GM12878 (cell line): ENCODE measurements at regions not wholly inside any gene's neighbourhood (a gene's known extent, or its start where the extent isn't known, plus 50 kb on each side); places are given as distances from the start of the nearest gene placed in this dataset.

Experiments used
- ATAC-seq: fragments of 200-7000 bp; cut with Tn5 transposase; 3 replicates; pipeline ENCODE4 v1.9.1; 2020; ENCODE audit warnings: mild to moderate bottlenecking, moderate library complexity
- BruUV-seq: library from RNA; stranded (reverse); fragments of 400-500 nt; replicated peaks from 2 replicates; lab custom pipeline; 2021; lab: Mats Ljungman, UMichigan
- CTCF ChIA-PET: fragments of 300-600 bp; sonication (Branson Sonifier 250); formaldehyde crosslinking; extraction: SDS; loops from one replicate; lab custom pipeline; 2021; ENCODE audit warnings: inconsistent platforms; lab: Yijun Ruan, JAX
- POLR2A ChIA-PET: fragments of 350-600 bp; formaldehyde crosslinking; extraction: SDS; loops from one replicate; lab custom pipeline; 2021; ENCODE audit warnings: inconsistent platforms; lab: Charles Lee
- RAD21 ChIA-PET: fragments of 300-600 bp; sonication (Branson Sonifier 250); formaldehyde crosslinking; loops from one replicate; lab custom pipeline; 2023; ENCODE audit warnings: antibody characterized with exemption; ENCODE audit not compliant: unreplicated experiment; lab: Charles Lee
- SMC1A ChIA-PET: fragments of 300-600 bp; sonication (Branson Sonifier 250); formaldehyde crosslinking; loops from one replicate; lab custom pipeline; 2023; ENCODE audit not compliant: unreplicated experiment, uncharacterized antibody; lab: Charles Lee
- DNase-seq: peaks from one replicate; pipeline ENCODE4 v3.0.0-alpha.2; 2011; ENCODE audit warnings: low read depth, low spot score
- FAIRE-seq: peaks from 3 replicates; lab custom pipeline; 2011; peaks lifted over from hg19 to GRCh38; lab: Jason Lieb, UNC
- H2AFZ ChIP-seq: 2 replicates; pipeline ENCODE4 v1.6.0; 2011; ENCODE audit warnings: low read depth, low read length, control low read depth; ENCODE audit not compliant: control insufficient read depth
- H3K27ac ChIP-seq: 2 replicates; pipeline ENCODE4 v1.5.1; 2011; ENCODE audit warnings: control low read depth; ENCODE audit not compliant: control insufficient read depth, insufficient read depth
- H3K27me3 ChIP-seq, 2 experiments: replicated peaks in 1 of 2; 2 replicates each; pipeline versions ENCODE4 v1.6.0 to v1.6.1; 2011; ENCODE audit warnings: low read length in 1 of 2; ENCODE audit not compliant: control insufficient read depth in 2 of 2, insufficient read depth in 2 of 2
- H3K36me3 ChIP-seq, 2 experiments: 2 replicates each; pipeline ENCODE4 v1.5.1; 2011; ENCODE audit warnings: low read length in 1 of 2; ENCODE audit not compliant: control insufficient read depth in 2 of 2, insufficient read depth in 2 of 2
- H3K4me1 ChIP-seq: 2 replicates; pipeline ENCODE4 v1.6.1; 2011; ENCODE audit warnings: mild to moderate bottlenecking, low read length, moderate library complexity, mixed read lengths; ENCODE audit not compliant: control insufficient read depth, insufficient read depth
- H3K4me2 ChIP-seq: 2 replicates; pipeline ENCODE4 v1.6.0; 2011; ENCODE audit warnings: control low read depth; ENCODE audit not compliant: control insufficient read depth, insufficient read depth
- H3K4me3 ChIP-seq: fragments of 200-600 bp; sonication (generic); 2 replicates; pipeline ENCODE4 v1.5.1; 2016
- H3K79me2 ChIP-seq: 2 replicates; pipeline ENCODE4 v1.6.0; 2011; ENCODE audit warnings: low read length; ENCODE audit not compliant: control insufficient read depth, insufficient read depth
- H3K9ac ChIP-seq: 2 replicates; pipeline ENCODE4 v1.8.0; 2011; ENCODE audit warnings: low read length, control low read depth, mixed read lengths; ENCODE audit not compliant: control insufficient read depth, insufficient read depth
- H3K9me3 ChIP-seq: replicated peaks from 3 replicates; pipeline ENCODE4 v1.5.1; 2011; ENCODE audit warnings: mild to moderate bottlenecking, low read length; ENCODE audit not compliant: control insufficient read depth, insufficient read depth
- H4K20me1 ChIP-seq: 2 replicates; pipeline ENCODE4 v1.6.0; 2011; ENCODE audit not compliant: control insufficient read depth, insufficient read depth
- BRCA1 ChIP-seq: IDR thresholded peaks from 2 replicates; pipeline ENCODE4 v1.6.1; 2011; ENCODE audit warnings: low read depth, low read length, improper control_type of control experiment
- CBX5 ChIP-seq: sonication (generic); IDR thresholded peaks from 2 replicates; pipeline ENCODE4 v1.6.1; 2016; ENCODE audit warnings: low read depth, moderate library complexity, mild to moderate bottlenecking, inconsistent platforms
- CTCF ChIP-seq, 3 experiments: IDR thresholded peaks in 2 of 3; conservative IDR thresholded peaks in 1 of 3; 2 replicates each; pipeline ENCODE4 v1.5.1; 2011; ENCODE audit warnings: low read depth in 3 of 3, low read length in 3 of 3, mild to moderate bottlenecking in 3 of 3, control low read depth in 2 of 3, moderate library complexity in 2 of 3, inconsistent platforms in 1 of 3, mixed read lengths in 1 of 3; ENCODE audit not compliant: control insufficient read depth in 2 of 3, insufficient read depth in 1 of 3; ENCODE audit errors: extremely low read depth in 1 of 3
- DPF2 ChIP-seq: fragments of 450-650 bp; IDR thresholded peaks from 2 replicates; pipeline ENCODE4 v1.6.1; 2017; ENCODE audit warnings: mild to moderate bottlenecking
- HDGF ChIP-seq: fragments of 450-650 bp; IDR thresholded peaks from 2 replicates; pipeline ENCODE4 v1.6.1; 2016; ENCODE audit warnings: antibody characterized with exemption
- JUNB ChIP-seq: IDR thresholded peaks from 2 replicates; pipeline ENCODE4 v1.6.1; 2016; ENCODE audit warnings: antibody characterized with exemption, mild to moderate bottlenecking
- NRF1 ChIP-seq: conservative IDR thresholded peaks from 2 replicates; pipeline ENCODE4 v1.6.1; 2011; ENCODE audit warnings: mild to moderate bottlenecking, low read depth, low read length, improper control_type of control experiment
- PAX5 ChIP-seq: IDR thresholded peaks from 2 replicates; pipeline ENCODE4 v1.6.1; 2011; ENCODE audit warnings: low read depth, low read length, borderline replicate concordance
- RELA ChIP-seq: fragments of 450-650 bp; IDR thresholded peaks from 2 replicates; pipeline ENCODE4 v1.8.0; 2014; ENCODE audit warnings: borderline replicate concordance; ENCODE audit not compliant: partially characterized antibody
- SMARCA5 ChIP-seq: fragments of 450-650 bp; IDR thresholded peaks from 2 replicates; pipeline ENCODE4 v1.6.1; 2017; ENCODE audit warnings: mild to moderate bottlenecking
- SPI1 ChIP-seq: IDR thresholded peaks from 2 replicates; pipeline ENCODE4 v1.6.1; 2011; ENCODE audit warnings: low read depth, mild to moderate bottlenecking, low read length, moderate library complexity, borderline replicate concordance; ENCODE audit not compliant: insufficient read depth
- SRF ChIP-seq, 2 experiments: IDR thresholded peaks; 2 replicates each; pipeline ENCODE4 v1.6.1; 2011; ENCODE audit warnings: low read depth in 2 of 2, low read length in 2 of 2, mild to moderate bottlenecking in 1 of 2, moderate library complexity in 1 of 2
- ZNF384 ChIP-seq: IDR thresholded peaks from 2 replicates; pipeline ENCODE4 v1.6.1; 2012; ENCODE audit warnings: low read depth, mild to moderate bottlenecking, low read length, improper control_type of control experiment, borderline replicate concordance
- WGBS: methylation state at CpG from one replicate; pipeline ENCODE4 v1.1.6; 2016; ENCODE audit warnings: low lambda C conversion rate; ENCODE audit not compliant: insufficient replicate concordance, insufficient coverage; ENCODE audit errors: missing lambda C conversion rate; 5-methylcytosine and 5-hydroxymethylcytosine counted together
- in situ Hi-C: fragments of 300-500 bp; cut with MboI; formaldehyde crosslinking; loops from 9 replicates; pipeline ENCODE4 v1.14.3; 2018; ENCODE audit warnings: mixed read lengths
- intact Hi-C: fragments of 100-400 bp; cut with micrococcal nuclease; formaldehyde crosslinking; loops from one replicate; pipeline ENCODE4 v1.14.2; 2022; ENCODE audit not compliant: unreplicated experiment

- POLR2A ChIA-PET: no interaction called here
- Histone ChIP-seq H3K4me1 (no peaks in the 10 kb centered on the region), H3K9ac (no peak overlapping the region), H3K4me3 (no peak overlapping the region), H4K20me1 (no peaks in the 10 kb centered on the region), H3K9me3 (no peaks in the 10 kb centered on the region), H3K27me3 (no peaks in the 10 kb centered on the region), H2AFZ (no peak overlapping the region), H3K79me2 (no peaks in the 10 kb centered on the region), H3K4me2 (no peak overlapping the region), H3K36me3 (no peaks in the 10 kb centered on the region), H3K27ac (no peak overlapping the region)
- no TSS peak for BruUV-seq
- DNase-seq (no peak), ATAC-seq (no peak), FAIRE-seq (no peak)
- SMC1A ChIA-PET: no interaction called here
- RAD21 ChIA-PET: no interaction called here
- intact Hi-C loops (no loop called here), in situ Hi-C loops (no loop called here)
- CTCF ChIA-PET: no interaction called here
- TF ChIP-seq HDGF: no peak
- no peak for TF ChIP-seq SMARCA5
- TF ChIP-seq NRF1: no peak
- TF ChIP-seq RELA: no peak
- no peak for TF ChIP-seq ZNF384
- TF ChIP-seq JUNB: no peak
- TF ChIP-seq CTCF (IDR thresholded peaks at IDR 0.05 in 2 of 3, conservative IDR thresholded peaks at IDR 0.05 in 1 of 3; ENCODE audit: control insufficient read depth in 2 of 3, extremely low read depth in 1 of 3, insufficient read depth in 1 of 3, low read depth in 3 of 3, low read length in 3 of 3): no peak
- TF ChIP-seq SPI1: no peak
- TF ChIP-seq SRF (IDR thresholded peaks at IDR 0.05; ENCODE audit: low read depth in 2 of 2, low read length in 2 of 2): no peak
- no peak for TF ChIP-seq BRCA1
- no peak for TF ChIP-seq CBX5
- TF ChIP-seq DPF2: no peak
- no peak for TF ChIP-seq PAX5
- 4% methylated on average over 1 of the region's 1 CpG for WGBS
Observed at GRCh38 chr11:21710809-21711208, 482.1 kb upstream of the ANO5 start.
